CD14-positive monocyte (primary cell): ENCODE measurements at regions not wholly inside any gene's neighbourhood (a gene's known extent, or its start where the extent isn't known, plus 50 kb on each side); places are given as distances from the start of the nearest gene placed in this dataset.

Experiments
- DNase-seq, 3 donors: peaks; one replicate each; pipeline ENCODE4 v3.0.0-alpha.2; 2011 to 2022
- H2AFZ ChIP-seq: 2 replicates; pipeline ENCODE4 v1.6.0; 2012; ENCODE audit warnings: mild to moderate bottlenecking, low read depth, low read length, inconsistent platforms; ENCODE audit not compliant: insufficient read depth, poor library complexity, severe bottlenecking
- H3K27ac ChIP-seq, 2 donors: 1 replicate in 1 of 2; 2 replicates in 1 of 2; pipeline ENCODE4 v1.5.1; 2012 to 2013; ENCODE audit warnings: low read length in 2 of 2, control low read depth in 1 of 2, inconsistent platforms in 1 of 2, low read depth in 1 of 2, mild to moderate bottlenecking in 1 of 2
- H3K27me3 ChIP-seq, 2 donors: one replicate each; pipeline versions ENCODE4 v1.6.0 to v1.6.1; 2011 to 2013; ENCODE audit warnings: low read length in 2 of 2; ENCODE audit not compliant: control insufficient read depth in 2 of 2, insufficient read depth in 2 of 2
- H3K36me3 ChIP-seq, 2 donors: replicated peaks in 1 of 2; 1 replicate in 1 of 2; 2 replicates in 1 of 2; pipeline versions ENCODE4 v1.5.1 to v1.6.1; 2012 to 2013; ENCODE audit warnings: low read length in 2 of 2, control low read depth in 1 of 2, inconsistent platforms in 1 of 2, mild to moderate bottlenecking in 1 of 2; ENCODE audit not compliant: insufficient read depth in 2 of 2, control insufficient read depth in 1 of 2
- H3K4me1 ChIP-seq, 2 donors: 1 replicate in 1 of 2; 2 replicates in 1 of 2; pipeline versions ENCODE4 v1.5.1 to v1.6.1; 2012 to 2013; ENCODE audit warnings: low read length in 2 of 2, control low read depth in 1 of 2, inconsistent platforms in 1 of 2, mild to moderate bottlenecking in 1 of 2, moderate library complexity in 1 of 2; ENCODE audit not compliant: insufficient read depth in 2 of 2, control insufficient read depth in 1 of 2
- H3K4me2 ChIP-seq: replicated peaks from 2 replicates; pipeline ENCODE3; 2012; ENCODE audit warnings: low read length, moderate library complexity, mild to moderate bottlenecking; ENCODE audit not compliant: poor library complexity, severe bottlenecking; ENCODE audit errors: extremely low read depth
- H3K4me3 ChIP-seq, 3 experiments: fragments of 200-600 bp in 1 of 3; sonication (generic) in 1 of 3; replicated peaks in 1 of 3; 1 replicate in 2 of 3; 2 replicates in 1 of 3; pipeline ENCODE4 v1.5.1; 2011 to 2013; ENCODE audit warnings: low read length in 3 of 3, mild to moderate bottlenecking in 3 of 3, control low read depth in 2 of 3, low read depth in 2 of 3, inconsistent platforms in 1 of 3, moderate library complexity in 1 of 3
- H3K79me2 ChIP-seq: 2 replicates; pipeline ENCODE4 v1.6.0; 2012; ENCODE audit warnings: mild to moderate bottlenecking, control low read depth, inconsistent platforms, low read length, moderate library complexity; ENCODE audit not compliant: insufficient read depth
- H3K9ac ChIP-seq: 2 replicates; pipeline ENCODE4 v1.6.0; 2017; ENCODE audit warnings: low read length, mild to moderate bottlenecking; ENCODE audit not compliant: insufficient read depth, poor library complexity, severe bottlenecking
- H3K9me3 ChIP-seq, 2 donors: replicated peaks in 1 of 2; 1 replicate in 1 of 2; 2 replicates in 1 of 2; pipeline versions ENCODE4 v1.5.1 to v1.6.1; 2012 to 2013; ENCODE audit warnings: low read length in 2 of 2, control low read depth in 1 of 2; ENCODE audit not compliant: control insufficient read depth in 1 of 2, insufficient read depth in 1 of 2
- H4K20me1 ChIP-seq: 2 replicates; pipeline ENCODE4 v1.6.0; 2012; ENCODE audit warnings: mild to moderate bottlenecking, low read length, control low read depth, moderate library complexity; ENCODE audit not compliant: insufficient read depth
- H3K27ac Mint-ChIP-seq, 7 donors: one replicate each; pipeline ENCODE4 v1.8.0; 2020; ENCODE audit warnings: mild to moderate bottlenecking in 7 of 7, mixed read lengths in 7 of 7, moderate library complexity in 6 of 7, inconsistent platforms in 2 of 7
- H3K27me3 Mint-ChIP-seq, 3 donors: one replicate each; pipeline ENCODE4 v1.8.0; 2021 to 2022; ENCODE audit warnings: low read depth in 3 of 3, mild to moderate bottlenecking in 3 of 3, mixed read lengths in 3 of 3, moderate library complexity in 3 of 3, inconsistent platforms in 1 of 3
- H3K36me3 Mint-ChIP-seq, 2 donors: one replicate each; pipeline ENCODE4 v1.8.0; 2020; ENCODE audit warnings: mixed read lengths in 2 of 2, inconsistent platforms in 1 of 2, mild to moderate bottlenecking in 1 of 2
- H3K4me1 Mint-ChIP-seq: one replicate; pipeline ENCODE4 v1.8.0; 2020; ENCODE audit warnings: mild to moderate bottlenecking, mixed read lengths
- H3K4me3 Mint-ChIP-seq, 2 donors: one replicate each; pipeline ENCODE4 v1.8.0; 2020; ENCODE audit warnings: mild to moderate bottlenecking in 2 of 2, mixed read lengths in 2 of 2, moderate library complexity in 1 of 2
- H3K9me3 Mint-ChIP-seq, 7 donors: one replicate each; pipeline ENCODE4 v1.8.0; 2020 to 2022; ENCODE audit warnings: mixed read lengths in 7 of 7, mild to moderate bottlenecking in 6 of 7, moderate library complexity in 6 of 7, inconsistent platforms in 2 of 7
- WGBS: methylation state at CpG from one replicate; pipeline ENCODE4 v1.1.5; 2013; ENCODE audit warnings: missing lambda C conversion rate; ENCODE audit not compliant: insufficient coverage; 5-methylcytosine and 5-hydroxymethylcytosine counted together
- intact Hi-C, 2 donors: fragments of 100-400 bp; cut with micrococcal nuclease; formaldehyde crosslinking; loops; one replicate each; pipeline versions ENCODE4 v1.15.0 to v1.15.1; 2023
- TF ChIP-seq, protein P1 (sequence below): fragments of 200-600 bp; IDR thresholded peaks from one replicate; pipeline ENCODE4 v1.8.0; 2022; ENCODE audit warnings: antibody characterized with exemption, mild to moderate bottlenecking

DNA sequence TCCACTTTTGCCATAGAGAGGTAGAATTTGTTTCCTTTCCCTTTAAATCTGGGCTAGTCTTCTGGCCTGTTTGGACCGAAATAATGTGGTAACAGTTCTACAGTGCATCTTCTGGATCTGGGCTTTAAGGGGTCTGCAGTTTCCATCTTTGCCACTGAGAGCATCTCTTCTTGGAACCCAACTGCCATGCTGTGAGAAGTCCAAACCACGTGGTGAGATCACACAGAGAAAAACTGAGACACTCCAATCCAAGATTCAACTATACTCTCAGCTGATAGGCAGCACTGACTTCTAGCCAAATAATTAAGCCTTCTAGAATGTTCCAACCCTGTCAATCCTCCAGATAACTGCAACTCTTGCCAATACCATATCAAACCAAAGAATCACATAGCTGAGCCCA, 261.1 kb downstream of the INSIG2 start:
- Histone ChIP-seq H3K9ac (no peak overlapping the region), H3K27ac (no peak overlapping the region), H3K79me2 (no peaks in the 10 kb centered on the region), H4K20me1 (no peaks in the 10 kb centered on the region), H3K4me1 (no peaks in the 10 kb centered on the region), H2AFZ (no peak overlapping the region), H3K27me3 (peaks cover 2% of the 10 kb centered on the region in 2 donors), H3K4me3 (no peak overlapping the region), H3K4me2 (no peak overlapping the region), H3K9me3 (no peaks in the 10 kb centered on the region), H3K36me3 (no peaks in the 10 kb centered on the region)
- 96% methylated on average over 2 of the region's 2 CpGs for WGBS
- no peak overlapping the region for H3K4me3 Mint-ChIP-seq
- DNase-seq = no peak
- H3K27me3 Mint-ChIP-seq = peaks cover 0 to 4% (median 2%) of the 10 kb centered on the region in 3 donors
- H3K9me3 Mint-ChIP-seq = peaks cover 0 to 2% (median 0%) of the 10 kb centered on the region in 7 donors
- TF ChIP-seq, protein P1, sequence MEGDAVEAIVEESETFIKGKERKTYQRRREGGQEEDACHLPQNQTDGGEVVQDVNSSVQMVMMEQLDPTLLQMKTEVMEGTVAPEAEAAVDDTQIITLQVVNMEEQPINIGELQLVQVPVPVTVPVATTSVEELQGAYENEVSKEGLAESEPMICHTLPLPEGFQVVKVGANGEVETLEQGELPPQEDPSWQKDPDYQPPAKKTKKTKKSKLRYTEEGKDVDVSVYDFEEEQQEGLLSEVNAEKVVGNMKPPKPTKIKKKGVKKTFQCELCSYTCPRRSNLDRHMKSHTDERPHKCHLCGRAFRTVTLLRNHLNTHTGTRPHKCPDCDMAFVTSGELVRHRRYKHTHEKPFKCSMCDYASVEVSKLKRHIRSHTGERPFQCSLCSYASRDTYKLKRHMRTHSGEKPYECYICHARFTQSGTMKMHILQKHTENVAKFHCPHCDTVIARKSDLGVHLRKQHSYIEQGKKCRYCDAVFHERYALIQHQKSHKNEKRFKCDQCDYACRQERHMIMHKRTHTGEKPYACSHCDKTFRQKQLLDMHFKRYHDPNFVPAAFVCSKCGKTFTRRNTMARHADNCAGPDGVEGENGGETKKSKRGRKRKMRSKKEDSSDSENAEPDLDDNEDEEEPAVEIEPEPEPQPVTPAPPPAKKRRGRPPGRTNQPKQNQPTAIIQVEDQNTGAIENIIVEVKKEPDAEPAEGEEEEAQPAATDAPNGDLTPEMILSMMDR = no peak
- intact Hi-C loops = no loop called here
- H3K36me3 Mint-ChIP-seq = no peaks in the 10 kb centered on the region
- H3K4me1 Mint-ChIP-seq = no peaks in the 10 kb centered on the region
- H3K27ac Mint-ChIP-seq = no peak overlapping the region

DNA sequence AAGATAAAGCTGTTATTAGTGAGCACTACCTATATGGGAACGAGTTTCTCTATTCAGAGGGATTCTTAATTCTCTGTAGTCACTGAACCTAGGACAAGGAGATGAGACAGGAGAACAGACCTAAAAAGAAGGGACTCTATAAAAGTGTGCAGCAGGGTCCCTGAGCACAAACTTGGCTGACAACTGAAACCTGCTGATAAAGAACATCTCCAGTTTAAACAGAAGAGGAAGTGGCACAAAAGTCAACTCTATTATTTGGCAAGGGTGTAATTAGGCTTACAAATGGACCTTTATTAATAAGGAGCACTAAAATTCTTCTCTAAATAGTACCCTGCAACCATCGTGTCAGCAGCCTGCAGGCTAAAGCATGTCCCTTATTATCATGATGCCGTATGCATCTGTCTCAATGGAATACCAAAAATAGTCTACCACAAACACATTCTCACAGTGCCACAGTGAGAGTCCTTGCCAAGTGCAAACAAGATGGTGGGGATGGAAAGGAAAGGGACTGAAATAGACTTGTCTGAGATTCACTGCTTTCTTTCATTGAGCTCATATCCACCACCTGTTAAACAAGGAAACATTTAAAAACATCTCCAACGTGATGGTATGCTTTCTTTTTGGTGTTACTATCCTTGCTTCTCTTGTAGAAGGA, 260.2 kb downstream of the INSIG2 start:
- Histone ChIP-seq H3K4me3 (no peak overlapping the region), H4K20me1 (no peaks in the 10 kb centered on the region), H3K27me3 (peaks cover 2% of the 10 kb centered on the region in 2 donors), H2AFZ (no peak overlapping the region), H3K4me1 (no peaks in the 10 kb centered on the region), H3K4me2 (no peak overlapping the region), H3K27ac (no peak overlapping the region), H3K9me3 (no peaks in the 10 kb centered on the region), H3K79me2 (no peaks in the 10 kb centered on the region), H3K36me3 (no peaks in the 10 kb centered on the region), H3K9ac (no peak overlapping the region)
- H3K36me3 Mint-ChIP-seq = no peaks in the 10 kb centered on the region
- peaks cover 0 to 4% (median 2%) of the 10 kb centered on the region in 3 donors for H3K27me3 Mint-ChIP-seq
- 100% methylated on average over 1 of the region's 4 CpGs for WGBS
- TF ChIP-seq, protein P1 = no peak
- intact Hi-C loops = no loop called here
- H3K27ac Mint-ChIP-seq = no peak overlapping the region
- peaks cover 0 to 2% (median 0%) of the 10 kb centered on the region in 7 donors for H3K9me3 Mint-ChIP-seq
- H3K4me1 Mint-ChIP-seq = no peaks in the 10 kb centered on the region
- no peak overlapping the region for H3K4me3 Mint-ChIP-seq
- DNase-seq = no peak
